Epidermal melanocyte (primary cell): ENCODE measurements at regions not wholly inside any gene's neighbourhood (a gene's known extent, or its start where the extent isn't known, plus 50 kb on each side); places are given as distances from the start of the nearest gene placed in this dataset.

Experiments
- DNase-seq: peaks from one replicate; pipeline ENCODE4 v3.0.0; 2011; ENCODE audit warnings: low spot score; ENCODE audit not compliant: insufficient read length

DNA sequence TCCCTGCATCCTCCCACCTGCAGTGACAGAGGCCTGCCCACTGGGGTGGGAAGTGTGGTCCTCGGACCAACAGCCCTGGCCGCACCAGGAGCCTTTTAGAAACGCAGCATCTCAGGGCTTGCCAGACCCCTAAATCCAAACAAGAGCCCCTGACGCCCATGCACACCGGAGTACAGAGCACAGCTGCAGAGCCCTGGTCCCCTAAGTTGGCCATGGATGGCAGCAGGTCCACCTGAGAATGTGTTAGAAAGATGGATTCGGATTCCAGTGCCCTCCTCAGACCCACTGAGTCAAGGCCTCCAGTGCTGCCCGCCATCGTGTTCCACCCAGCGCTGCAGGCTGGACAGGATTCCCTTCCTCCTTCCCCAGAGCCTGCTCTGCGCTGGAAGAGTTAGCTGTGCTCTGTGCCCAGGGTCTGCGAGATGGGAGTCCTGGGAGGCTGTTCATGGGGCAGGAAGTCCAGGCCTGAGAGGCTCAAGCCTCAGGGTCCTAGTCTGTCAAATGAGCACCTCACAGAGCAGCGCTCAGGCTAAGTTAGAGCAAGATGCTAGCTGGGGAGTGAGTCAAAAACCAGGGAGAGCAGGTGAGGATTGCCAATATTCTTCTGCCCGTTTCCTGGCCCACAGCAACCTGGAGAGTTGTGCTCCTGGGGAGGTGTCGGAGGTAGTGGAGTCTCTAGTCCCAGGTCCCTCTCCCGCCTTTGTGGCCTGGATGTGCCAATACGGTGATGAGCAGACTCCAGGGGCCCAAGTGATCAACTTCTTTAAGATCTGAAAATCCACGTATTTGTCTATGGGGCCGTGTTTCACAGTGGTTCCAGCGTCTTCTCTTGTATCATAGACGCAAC lies 95.9 kb upstream of the GPR26 start:
- DNase-seq, result no peak

DNA sequence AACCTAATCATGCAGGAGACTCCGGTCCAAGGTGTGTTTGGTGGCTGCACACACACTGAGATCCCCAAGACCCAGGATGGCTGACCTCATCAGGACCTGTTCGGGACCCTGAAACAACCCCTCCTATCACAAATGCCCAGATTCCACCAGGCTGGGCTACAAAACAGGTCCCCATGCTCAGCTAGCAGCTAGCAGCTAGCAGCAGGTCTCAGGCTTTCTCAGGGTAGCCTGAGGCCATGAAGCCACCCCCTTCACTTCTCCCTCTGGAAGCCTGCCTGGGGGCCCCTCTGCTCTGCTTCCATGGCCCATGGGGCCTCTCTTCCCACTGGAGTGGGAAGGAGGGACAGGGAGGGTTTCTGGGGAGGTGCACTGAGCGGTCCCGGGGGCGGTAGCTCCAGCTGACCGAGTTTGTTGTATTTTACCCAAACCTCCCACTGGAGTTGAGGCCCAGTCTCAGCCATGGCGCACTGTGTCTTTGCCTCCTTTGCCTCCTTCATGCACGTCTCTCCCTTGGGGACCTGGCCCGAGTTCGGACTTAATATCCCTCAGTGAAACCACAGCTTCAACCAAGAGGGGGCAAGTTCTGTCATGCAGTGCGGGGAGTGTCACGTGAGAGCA lies 95.1 kb upstream of the GPR26 start:
- no peak for DNase-seq

DNA sequence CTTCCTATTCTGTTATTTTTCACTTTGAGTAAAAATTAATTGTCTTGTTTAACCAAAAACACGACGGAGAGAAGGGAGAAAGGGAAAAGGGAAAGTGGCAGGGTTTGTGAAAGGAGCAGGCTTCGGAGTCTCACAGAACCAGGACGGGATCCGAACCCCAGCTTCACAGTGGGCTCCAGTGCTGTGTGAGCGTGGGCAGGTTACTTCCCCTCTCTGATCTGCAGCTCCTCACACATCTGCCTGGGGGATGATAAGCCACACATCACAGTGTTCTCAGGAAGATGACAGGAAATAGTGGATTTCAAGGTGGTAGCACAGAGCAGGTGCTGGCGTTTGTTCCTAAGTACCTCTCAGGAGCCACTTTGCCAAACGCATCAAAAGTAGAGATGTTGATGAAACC lies 94.2 kb upstream of the GPR26 start:
- DNase-seq, result no peak

DNA sequence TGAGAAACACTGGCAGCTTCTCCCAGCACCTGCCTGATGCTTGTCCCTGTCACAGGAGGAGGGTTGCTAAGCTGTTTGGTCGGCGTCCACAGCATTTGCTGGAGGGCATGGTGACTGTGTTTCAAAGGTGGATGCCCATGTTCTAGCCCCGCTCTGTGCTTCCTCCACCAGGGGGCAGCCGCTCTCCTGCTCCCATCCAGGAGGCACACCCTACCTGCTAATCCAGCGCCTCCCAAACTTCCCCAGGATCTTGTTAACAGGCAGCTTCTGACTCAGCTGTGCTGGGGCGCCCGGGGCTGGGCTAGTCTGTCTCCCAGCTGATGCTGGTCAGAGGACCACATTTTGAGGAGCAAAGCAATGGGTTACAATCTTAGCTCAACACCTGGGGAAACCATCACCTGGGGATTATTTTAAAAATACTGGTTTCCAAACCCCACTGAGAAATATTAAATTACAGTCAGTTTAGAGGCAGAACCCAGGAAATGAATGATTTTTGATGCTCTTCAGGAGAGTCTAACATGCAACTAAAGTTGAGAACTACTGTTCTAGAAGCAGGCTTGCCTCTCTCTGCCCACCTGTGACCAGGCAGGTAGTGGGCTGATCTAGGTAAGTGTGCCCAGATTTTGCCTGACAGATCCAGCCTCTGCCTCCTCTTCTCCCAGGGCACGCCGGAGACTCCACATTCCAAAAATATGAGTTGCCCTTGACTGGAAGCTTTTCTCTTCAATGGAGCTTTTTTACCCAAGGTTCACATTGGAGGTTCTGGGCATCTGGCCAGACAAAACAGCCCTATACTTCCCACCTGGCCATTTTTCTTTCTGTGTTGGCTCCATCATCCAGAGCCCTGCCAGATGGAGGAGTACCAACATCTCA lies 92.7 kb upstream of the GPR26 start:
- no peak for DNase-seq

DNA sequence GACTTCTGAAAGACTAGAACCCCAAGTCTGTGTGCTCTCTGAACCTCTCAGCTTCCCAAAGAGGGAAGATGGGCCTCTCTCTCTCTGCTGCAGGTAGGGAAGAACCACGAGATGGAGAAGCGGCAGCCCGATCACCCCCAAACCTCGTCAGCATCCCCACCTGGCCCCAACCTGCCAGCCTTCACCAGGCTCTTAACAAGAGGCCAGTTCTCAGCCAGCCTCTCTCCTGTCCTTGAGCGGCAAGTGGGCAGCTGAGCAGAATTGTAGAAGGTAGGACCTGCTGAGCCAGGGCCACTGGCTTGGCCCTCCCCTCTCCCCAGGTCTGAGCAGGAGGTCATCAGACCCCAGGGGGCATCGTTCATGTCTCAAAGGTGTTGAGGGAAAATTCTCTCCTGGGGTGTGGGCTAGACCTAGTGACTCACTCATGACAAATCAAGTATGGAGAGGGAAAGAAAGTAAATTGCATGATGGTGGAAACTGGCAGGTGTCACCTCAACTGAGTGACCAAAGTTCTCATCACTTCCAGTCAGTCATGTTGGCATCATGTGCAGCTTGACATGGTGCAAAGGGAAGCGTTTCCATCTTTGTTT lies 92.0 kb upstream of the GPR26 start:
- DNase-seq, result no peak

DNA sequence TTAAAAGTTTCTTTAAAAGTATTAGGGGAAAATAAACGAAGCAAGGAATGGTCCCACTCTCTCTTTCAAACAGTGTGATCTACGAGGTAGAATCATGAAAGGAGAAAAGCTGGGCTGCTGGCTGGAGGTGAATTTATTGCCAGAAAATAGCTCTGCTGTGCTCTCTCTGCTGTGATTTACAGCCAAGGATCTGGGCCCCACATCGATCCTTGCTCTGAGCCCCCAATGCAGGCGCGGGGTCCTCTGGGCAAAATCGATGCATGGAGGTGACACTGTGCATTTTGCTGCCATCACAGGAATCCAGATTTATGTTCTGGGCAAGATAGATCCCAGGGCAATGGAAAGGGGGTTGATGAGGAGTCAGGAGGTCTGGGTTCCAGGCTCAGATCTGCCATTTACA lies 91.0 kb upstream of the GPR26 start:
- DNase-seq, result no peak

DNA sequence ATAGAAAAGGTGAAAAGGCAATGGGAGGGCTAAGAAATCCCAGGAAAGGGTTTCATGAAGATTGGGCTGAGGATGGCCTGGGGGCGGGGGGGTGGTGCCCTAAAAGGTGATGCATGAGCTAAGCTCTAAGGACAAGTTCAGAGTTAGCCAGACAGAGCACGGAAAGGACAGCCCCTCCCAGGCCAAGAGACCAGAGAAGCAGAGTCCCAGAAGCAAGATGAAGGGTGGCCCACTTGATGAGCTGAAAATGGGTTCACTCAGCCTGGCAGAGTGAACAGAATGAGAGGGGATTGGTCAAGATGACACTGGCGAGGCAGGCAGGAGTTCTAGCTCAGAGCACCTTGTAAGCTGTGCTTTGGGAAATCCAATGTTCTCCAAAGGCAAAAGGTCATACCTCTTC lies 89.4 kb upstream of the GPR26 start:
- DNase-seq, result no peak

DNA sequence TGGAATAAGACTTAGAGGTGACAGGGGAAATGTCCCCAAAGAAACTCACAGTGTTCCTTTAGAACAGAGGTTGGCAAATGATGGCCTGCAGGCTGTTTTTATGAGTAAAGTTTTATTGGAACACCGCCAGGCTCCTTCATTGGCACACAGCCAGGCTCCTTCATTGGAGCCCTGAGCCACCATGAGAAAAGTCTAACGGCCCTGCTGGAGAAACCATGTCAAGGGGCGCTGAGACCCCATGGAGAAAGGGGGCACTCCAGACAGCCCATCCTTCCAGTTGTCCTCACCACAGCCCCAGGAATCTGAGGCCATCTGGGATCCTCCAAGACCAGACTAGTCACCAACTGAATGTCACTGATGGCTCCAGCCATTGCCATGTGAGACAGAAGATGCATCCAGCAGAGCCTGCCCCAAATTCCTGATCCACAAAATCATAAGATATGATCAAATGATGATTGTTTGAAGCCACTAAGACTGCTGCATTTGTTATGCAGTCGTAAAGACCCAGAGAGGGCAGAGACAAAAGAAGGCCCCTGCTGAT lies 88.2 kb upstream of the GPR26 start:
- DNase-seq, result no peak

DNA sequence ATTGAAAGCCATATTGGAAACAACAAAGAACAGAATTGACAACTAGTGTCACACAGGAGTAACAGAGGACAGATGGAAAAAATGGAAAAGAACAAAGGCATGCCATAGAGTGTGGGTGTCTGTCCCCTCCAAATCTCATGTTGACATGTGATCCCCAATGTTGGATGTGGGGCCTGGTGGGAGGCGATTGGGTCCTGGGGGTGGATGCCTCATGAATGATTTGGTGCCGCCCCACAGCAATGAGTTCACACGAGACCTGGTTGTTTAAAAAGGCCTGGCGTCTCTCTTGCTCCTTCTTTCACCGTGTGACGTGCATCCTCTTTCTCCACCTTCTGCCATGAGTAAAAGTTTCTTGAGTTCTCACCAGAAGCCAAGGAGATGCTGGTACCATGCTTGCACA lies 87.4 kb upstream of the GPR26 start:
- DNase-seq, result no peak

DNA sequence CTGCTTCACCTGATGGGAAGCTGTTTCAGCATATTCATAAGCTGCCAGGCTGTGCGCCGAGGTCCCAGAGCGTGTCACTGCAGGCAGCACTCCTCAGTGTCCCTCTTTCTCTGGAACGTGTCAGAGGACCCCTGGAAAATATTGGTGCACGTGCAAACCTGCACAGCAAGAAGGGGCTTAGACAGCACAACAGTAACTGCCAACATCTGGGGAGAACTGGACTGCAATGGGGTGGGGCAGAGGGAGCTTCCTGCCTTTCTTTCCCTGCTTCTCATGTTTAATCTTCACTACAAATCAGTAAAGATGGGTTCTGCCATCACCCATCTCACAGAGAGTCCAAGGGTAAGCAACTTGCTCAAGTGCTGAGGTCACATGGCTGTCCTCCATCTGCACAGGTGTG lies 86.5 kb upstream of the GPR26 start:
- no peak for DNase-seq

DNA sequence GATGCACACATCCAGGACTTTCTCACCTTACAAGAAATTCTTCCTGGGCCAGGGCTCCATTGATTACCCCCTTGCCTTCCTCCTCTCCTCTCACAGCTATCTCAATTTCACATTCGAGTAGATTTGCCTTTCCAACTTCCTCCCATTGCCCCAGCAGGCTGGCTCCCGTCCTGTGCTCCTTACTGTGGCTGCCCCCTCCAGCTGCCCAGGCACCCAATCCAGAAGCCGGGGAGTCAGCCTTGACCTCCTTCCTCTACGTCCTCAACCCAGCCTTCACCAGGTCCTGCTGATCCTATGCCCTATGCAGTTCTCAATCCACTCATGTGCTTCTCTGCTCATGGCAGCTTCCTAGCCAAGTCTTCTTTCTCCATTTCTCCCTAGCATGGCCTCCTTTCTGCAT lies 85.7 kb upstream of the GPR26 start:
- DNase-seq, result no peak

DNA sequence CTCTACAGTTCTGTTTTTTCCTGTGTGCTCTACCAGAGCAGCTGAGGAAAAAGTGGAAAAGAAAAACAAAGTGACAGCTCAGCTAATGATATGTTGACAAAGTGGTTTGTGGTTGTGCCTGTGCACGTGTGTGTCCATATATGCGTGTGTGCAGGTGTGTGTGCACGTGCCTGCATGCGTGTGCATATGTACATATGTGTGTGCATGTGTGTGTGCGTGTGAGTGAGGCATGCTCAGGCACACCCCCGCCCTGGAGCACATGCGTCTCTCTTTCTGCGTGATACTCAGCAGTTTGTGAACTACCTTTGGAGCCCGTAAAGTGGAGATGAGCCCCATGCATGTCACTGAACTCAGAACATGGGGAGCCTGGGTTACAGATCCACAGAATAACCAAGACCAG lies 84.5 kb upstream of the GPR26 start:
- DNase-seq, result no peak

DNA sequence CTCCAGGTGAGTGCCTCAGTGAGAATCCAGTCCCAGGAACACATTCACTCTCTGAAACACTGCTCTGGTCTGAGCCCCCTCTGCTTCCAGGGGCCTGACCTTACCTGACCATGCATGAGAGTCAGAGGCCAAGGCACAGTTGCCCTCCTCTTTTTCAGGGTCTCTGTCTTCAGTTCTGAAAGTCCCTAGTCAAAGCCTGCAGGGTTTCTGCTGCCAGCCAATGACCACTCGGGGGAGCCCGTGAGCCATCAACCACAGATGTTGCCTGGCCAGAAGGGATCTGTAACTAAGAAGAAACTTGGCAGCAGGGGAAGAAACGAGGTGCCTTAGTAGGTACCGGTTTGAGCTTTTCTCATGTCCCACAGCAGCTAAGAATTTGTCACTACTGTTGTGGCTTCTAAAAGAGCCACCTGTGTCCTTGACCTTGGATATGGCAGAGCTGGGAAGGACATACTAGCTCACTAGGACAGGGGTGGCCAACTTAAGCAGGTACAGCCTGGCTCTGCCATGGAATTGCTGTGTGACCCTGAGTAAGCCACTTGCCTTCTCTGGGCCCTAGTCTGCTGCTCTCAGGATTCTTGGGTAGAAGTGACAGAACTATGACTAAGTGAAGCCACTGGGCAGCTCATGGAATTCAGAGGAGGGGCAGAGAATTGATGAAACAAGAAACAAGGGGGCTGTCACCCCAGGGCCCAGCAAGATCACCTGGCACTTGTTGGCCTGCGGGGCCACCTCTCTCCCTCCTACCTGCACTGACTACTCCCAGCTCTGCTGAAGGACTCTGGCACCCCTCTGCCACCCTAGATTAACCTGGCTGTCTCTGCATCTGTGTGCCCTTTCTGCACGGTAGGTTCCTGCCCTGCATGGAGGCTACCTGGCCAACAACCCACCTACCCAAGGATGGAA lies 83.8 kb upstream of the GPR26 start:
- DNase-seq, result peak; percentile 77

DNA sequence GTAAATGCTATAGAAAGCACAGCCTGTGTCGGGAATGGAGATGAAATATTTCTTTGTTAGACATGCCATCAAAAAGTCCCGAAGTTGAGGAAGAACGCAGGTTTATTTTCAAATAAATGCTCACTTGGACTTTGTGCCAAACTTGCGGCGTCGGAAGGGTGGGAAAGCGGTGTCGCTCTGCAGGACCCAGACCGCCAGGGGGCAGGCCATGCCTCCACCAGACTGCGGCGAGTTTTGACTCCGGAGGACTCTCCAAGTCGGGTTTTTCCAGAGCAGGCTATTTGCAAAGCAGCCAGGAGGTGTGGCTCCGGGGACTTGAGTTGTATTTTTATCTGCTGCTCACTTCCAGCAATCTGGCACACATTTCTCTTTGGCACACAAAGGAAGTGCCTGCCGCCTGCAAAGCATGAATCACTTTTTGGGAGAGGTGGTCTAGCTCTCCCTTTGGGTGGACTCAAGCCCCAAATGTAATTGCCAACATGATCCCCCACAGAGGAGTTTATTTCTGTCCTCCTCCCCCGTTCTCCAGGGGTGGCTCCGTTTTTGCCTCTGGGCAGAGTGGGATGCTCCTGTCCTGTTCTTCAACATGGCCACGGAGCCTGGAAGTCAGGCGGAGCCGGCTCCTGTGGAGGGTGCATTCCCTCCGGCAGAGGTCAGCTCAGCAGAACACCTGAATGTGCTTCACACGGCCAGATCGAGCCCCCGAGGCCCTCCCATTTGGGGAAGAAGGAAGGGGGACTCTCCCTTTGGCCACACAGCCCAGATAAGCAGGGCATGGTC lies 82.3 kb upstream of the GPR26 start:
- peak; percentile 42 for DNase-seq

DNA sequence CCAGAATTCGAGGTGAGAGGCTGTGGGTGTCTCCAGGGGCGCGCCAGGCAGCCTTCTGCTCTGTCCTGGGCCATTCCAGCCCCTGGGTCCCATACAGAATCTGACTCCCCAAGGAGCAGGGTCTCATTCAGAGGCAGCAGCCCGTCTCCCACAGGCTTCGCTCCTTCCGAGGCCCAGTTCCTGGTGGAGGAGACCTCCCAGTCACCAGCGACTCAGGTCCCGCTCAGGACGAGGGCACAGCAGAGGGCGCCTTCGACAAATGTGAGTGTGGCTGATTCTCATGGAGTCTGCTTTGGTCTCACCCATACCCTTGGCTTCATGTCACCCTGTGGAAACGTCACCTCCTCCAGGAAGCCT lies 81.8 kb upstream of the GPR26 start:
- no peak for DNase-seq

DNA sequence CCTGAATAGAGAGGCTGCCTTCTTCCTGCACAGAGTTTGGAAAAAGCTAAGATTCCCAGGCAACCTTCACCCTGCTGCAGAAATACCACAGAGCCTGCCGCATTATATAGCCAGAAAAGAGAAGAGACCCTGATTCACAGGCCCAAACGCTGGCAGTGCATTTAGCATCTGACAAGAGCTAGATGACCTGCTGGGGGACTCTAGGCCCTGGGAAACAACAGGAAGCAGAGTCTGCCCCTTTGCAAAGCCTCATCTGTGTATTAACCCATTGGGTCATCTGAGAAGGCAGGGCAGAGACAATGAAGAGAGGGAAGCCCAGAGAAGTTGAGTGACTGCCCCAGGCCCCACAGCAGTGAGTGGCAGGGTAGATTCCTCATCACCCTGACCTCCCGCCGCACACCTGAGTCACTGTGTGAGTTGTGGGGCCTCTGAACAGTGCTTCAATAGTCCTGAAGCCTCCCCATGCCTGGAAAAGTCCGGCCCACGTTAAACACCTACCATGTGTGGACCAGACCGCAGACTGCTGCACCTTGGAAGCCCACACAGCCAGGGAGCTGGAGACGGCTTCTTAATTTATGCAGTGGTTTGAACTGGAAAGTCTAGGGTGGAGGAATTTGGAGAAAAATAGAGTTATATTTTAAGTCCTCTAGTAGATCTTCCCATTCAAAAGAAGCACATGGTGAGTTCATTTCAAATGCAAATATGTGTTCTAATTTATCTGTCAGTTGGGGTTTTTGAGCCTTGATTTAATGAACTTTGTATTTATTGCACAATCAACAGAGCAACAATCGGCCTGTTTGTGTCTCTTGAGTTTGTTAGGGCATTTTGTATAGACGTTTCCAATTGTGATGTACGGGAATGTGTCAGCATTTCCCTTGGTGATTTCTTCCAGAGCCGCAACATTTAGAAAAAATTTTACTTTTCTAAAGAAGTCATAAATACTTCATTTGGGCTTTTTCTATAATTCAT lies 80.4 kb upstream of the GPR26 start:
- DNase-seq, result no peak

DNA sequence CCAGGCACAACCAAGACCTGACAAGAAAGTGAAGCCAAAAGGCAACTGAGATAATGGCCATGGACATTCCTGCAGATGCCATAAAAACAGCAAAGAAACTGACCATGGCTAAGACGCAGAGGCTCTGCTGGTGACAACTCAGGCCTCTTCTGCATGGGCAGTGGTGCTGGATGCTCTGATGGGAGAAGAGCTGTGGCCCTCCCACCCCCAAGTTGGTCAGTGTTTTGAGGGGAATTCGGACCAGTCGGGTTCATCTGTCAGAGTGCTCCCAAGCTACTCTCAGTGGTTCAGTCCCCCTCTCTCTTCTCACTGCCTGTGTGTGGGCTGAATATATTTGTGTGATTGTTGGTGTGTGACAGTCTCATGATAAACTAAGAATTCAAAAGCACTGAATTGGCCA lies 79.0 kb upstream of the GPR26 start:
- no peak for DNase-seq

DNA sequence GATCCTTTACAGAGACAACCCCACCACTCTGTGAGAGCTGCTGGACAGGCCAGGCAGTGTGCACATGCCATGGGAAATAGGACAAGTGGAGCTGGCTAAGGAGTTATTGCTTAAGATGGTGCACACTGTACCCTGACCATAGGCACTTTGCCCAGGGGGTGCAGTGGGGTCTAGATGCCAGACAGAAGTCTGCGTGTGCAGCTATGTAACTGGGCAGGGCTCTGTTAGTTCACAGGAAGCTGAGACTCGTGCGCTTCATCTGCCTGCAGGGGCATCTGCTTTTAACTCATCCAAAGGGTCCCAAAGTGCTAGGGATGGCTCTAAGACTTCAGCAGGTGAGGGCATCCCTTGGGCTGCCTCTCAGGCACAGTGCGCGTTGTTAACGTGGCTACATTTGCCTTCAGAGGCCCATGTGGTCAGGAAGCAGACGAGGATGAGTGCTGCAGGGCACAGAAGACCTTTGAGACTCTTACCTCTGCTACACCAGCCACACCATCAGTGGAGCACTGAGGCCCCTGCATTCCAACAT lies 77.7 kb upstream of the GPR26 start:
- no peak for DNase-seq
